ENCODE measurements at regions not wholly inside any gene's neighbourhood (a gene's known extent, or its start where the extent isn't known, plus 50 kb on each side); places are given as distances from the start of the nearest gene placed in this dataset.

DNA sequence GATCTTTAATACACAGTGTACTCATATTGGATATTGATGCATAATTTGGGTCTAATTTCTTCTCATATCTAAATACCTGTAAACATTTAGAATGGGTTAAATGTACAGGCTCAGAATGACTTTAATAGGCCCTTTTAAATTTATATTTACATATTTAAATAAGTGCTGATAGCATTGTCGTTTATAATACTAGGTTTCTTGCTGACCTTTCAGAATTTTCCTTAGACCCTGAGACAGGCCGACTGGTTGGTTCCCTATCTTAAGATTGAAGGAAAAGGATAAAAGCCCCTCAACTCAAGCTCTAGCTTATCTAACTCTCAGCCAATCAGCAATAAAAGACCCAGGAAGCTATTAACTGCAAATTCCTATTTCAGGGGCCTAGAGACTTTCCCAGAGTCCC lies 67.8 kb upstream of the HNMT start:
- Mint-ChIP-seq H3K27ac (ENCODE audit: unreplicated experiment) (no peak overlapping the region), H3K27me3 (ENCODE audit: unreplicated experiment) (no peaks in the 10 kb centered on the region), H3K4me3 (ENCODE audit: unreplicated experiment) (no peak overlapping the region), H3K9me3 (ENCODE audit: unreplicated experiment) (peaks cover 3% of the 10 kb centered on the region), H3K4me1 (ENCODE audit: low read depth, unreplicated experiment) (no peaks in the 10 kb centered on the region), H3K36me3 (ENCODE audit: unreplicated experiment) (no peaks in the 10 kb centered on the region)
- DNase-seq, result no peak
- TF ChIP-seq, protein P1, sequence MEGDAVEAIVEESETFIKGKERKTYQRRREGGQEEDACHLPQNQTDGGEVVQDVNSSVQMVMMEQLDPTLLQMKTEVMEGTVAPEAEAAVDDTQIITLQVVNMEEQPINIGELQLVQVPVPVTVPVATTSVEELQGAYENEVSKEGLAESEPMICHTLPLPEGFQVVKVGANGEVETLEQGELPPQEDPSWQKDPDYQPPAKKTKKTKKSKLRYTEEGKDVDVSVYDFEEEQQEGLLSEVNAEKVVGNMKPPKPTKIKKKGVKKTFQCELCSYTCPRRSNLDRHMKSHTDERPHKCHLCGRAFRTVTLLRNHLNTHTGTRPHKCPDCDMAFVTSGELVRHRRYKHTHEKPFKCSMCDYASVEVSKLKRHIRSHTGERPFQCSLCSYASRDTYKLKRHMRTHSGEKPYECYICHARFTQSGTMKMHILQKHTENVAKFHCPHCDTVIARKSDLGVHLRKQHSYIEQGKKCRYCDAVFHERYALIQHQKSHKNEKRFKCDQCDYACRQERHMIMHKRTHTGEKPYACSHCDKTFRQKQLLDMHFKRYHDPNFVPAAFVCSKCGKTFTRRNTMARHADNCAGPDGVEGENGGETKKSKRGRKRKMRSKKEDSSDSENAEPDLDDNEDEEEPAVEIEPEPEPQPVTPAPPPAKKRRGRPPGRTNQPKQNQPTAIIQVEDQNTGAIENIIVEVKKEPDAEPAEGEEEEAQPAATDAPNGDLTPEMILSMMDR (IDR thresholded peaks at IDR 0.05; ENCODE audit: partially characterized antibody, unreplicated experiment), result no peak

DNA sequence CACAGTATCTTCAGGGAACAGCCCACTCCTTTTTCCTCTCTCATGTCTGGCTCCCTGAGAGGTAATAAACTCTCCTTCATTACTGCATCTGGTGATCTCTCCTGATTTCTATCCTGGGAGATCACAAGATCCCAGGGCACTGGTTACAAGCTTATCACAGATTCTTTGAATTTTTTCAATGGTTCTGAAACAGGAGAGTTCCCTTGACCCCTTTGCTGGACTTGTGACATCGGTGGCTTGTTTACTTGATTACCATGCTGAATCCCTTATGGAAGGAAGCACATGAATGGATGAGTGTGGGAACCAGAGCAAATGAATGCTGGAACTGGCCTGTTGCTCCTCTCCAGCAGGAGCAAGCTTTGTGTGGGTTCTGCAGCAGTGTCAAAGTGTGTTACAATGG lies 67.2 kb upstream of the HNMT start:
- Mint-ChIP-seq H3K4me3 (ENCODE audit: unreplicated experiment) (no peak overlapping the region), H3K27ac (ENCODE audit: unreplicated experiment) (no peak overlapping the region), H3K4me1 (ENCODE audit: low read depth, unreplicated experiment) (no peaks in the 10 kb centered on the region), H3K27me3 (ENCODE audit: unreplicated experiment) (no peaks in the 10 kb centered on the region), H3K36me3 (ENCODE audit: unreplicated experiment) (no peaks in the 10 kb centered on the region), H3K9me3 (ENCODE audit: unreplicated experiment) (peaks cover 3% of the 10 kb centered on the region)
- TF ChIP-seq, protein P1 (IDR thresholded peaks at IDR 0.05; ENCODE audit: partially characterized antibody, unreplicated experiment), result no peak
- no peak for DNase-seq

DNA sequence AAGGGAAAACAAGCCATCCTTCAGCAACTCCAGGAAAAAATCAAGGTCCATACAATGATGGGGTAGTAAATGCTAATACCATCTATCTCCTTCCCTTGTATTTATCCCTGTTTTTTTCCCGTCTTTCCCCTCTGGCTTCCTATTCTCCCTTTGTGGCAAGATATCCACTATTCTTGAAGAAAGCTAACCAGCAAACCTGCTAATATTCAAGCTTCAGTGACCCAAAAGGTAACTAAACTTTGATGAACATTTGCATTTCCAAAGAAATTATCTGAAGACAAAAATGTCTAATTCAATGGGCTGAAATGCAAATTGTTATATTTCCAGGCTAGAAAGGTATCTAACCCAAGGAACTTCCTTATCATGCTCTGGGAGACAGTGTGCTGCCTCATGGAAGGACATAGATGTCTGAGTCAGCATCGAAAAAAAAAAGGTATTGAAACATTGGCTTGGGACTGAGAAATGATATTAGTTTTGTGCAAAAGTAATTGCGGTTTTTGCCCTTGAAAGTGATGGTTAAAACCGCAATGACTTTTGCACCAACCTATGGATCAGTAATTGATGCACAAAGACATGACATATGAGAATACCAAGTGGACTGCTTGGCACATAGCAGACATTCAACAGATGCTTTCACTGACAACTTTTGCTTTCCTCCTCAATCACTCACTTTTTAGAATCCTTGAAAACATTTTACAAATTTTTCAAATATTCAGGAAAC lies 63.7 kb upstream of the HNMT start:
- H3K27ac Mint-ChIP-seq (ENCODE audit: unreplicated experiment), result no peak overlapping the region
- no peaks in the 10 kb centered on the region for H3K36me3 Mint-ChIP-seq (ENCODE audit: unreplicated experiment)
- H3K27me3 Mint-ChIP-seq (ENCODE audit: unreplicated experiment), result no peaks in the 10 kb centered on the region
- H3K4me1 Mint-ChIP-seq (ENCODE audit: low read depth, unreplicated experiment), result no peaks in the 10 kb centered on the region
- TF ChIP-seq, protein P1 (IDR thresholded peaks at IDR 0.05; ENCODE audit: partially characterized antibody, unreplicated experiment), result no peak
- H3K4me3 Mint-ChIP-seq (ENCODE audit: unreplicated experiment), result no peak overlapping the region
- DNase-seq, result no peak
- peaks cover 3% of the 10 kb centered on the region for H3K9me3 Mint-ChIP-seq (ENCODE audit: unreplicated experiment)

DNA sequence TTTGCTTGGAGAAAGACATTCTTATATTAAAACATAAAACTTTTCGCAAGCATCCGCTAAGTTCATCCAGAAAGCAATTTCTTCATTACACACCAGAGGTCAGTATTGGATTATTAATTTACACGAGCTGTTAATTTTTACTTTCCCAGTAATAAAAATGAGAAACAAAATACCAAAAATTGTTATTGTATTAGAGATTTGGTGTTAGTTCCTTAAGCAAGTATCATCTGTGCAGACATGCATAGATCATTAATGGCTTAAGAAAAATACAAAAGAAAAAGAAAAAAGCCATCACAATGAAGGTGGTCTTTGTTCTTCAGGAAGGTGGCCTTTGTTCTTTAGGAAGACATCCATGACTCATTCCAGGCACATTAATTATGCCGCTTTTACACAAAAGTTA lies 53.6 kb upstream of the HNMT start:
- Mint-ChIP-seq H3K27ac (ENCODE audit: unreplicated experiment) (peak overlapping the region; percentile 77), H3K36me3 (ENCODE audit: unreplicated experiment) (no peaks in the 10 kb centered on the region), H3K9me3 (ENCODE audit: unreplicated experiment) (no peaks in the 10 kb centered on the region), H3K4me1 (ENCODE audit: low read depth, unreplicated experiment) (peaks cover 26% of the 10 kb centered on the region), H3K27me3 (ENCODE audit: unreplicated experiment) (peaks cover 2% of the 10 kb centered on the region), H3K4me3 (ENCODE audit: unreplicated experiment) (no peak overlapping the region)
- TF ChIP-seq, protein P1 (IDR thresholded peaks at IDR 0.05; ENCODE audit: partially characterized antibody, unreplicated experiment), result peak; percentile 76
- DNase-seq, result no peak

DNA sequence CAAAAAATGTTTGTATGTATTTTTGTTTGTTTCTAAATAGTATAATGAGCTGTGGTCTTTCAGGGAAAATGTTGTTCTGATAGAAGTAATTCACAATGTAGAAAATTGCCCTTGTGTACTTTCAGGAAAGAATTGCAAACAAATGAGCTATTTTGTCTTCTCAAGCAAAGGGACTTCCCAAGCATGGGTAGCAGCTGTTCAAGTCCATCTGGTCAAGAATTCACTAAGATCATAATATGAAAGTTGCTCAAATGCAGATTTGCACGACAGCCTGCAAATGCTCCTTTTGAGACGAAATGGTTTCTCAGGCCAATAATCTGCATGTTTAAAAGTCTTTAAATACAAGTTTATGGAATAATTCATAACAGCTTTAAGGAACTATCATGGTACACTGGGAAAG lies 51.9 kb upstream of the HNMT start:
- Mint-ChIP-seq H3K27ac (ENCODE audit: unreplicated experiment) (peak overlapping the region; percentile 74), H3K9me3 (ENCODE audit: unreplicated experiment) (no peaks in the 10 kb centered on the region), H3K4me3 (ENCODE audit: unreplicated experiment) (no peak overlapping the region), H3K4me1 (ENCODE audit: low read depth, unreplicated experiment) (peaks cover 34% of the 10 kb centered on the region), H3K27me3 (ENCODE audit: unreplicated experiment) (peaks cover 2% of the 10 kb centered on the region), H3K36me3 (ENCODE audit: unreplicated experiment) (no peaks in the 10 kb centered on the region)
- TF ChIP-seq, protein P1 (IDR thresholded peaks at IDR 0.05; ENCODE audit: partially characterized antibody, unreplicated experiment), result no peak
- DNase-seq, result no peak

Data from glutamatergic neuron (in vitro differentiated cells).